GM21381 (cell line): ENCODE measurements at regions not wholly inside any gene's neighbourhood (a gene's known extent, or its start where the extent isn't known, plus 50 kb on each side); places are given as distances from the start of the nearest gene placed in this dataset.
"Not testable (repeated sequence)": the region's sequence is repeated elsewhere in the genome, so short reads cannot be mapped to it uniquely, and the experiment has no call there.

ENCODE experiments used
- ATAC-seq: cut with Tn5 transposase; IDR thresholded peaks from one replicate; pipeline ENCODE4 v1.9.1; 2021; ENCODE audit warnings: mild to moderate bottlenecking, moderate library complexity; ENCODE audit not compliant: unreplicated experiment

GRCh38 chr11:115607621-115608221 lies 103.5 kb upstream of the CADM1 start:
- ATAC-seq, result no peak

DNA sequence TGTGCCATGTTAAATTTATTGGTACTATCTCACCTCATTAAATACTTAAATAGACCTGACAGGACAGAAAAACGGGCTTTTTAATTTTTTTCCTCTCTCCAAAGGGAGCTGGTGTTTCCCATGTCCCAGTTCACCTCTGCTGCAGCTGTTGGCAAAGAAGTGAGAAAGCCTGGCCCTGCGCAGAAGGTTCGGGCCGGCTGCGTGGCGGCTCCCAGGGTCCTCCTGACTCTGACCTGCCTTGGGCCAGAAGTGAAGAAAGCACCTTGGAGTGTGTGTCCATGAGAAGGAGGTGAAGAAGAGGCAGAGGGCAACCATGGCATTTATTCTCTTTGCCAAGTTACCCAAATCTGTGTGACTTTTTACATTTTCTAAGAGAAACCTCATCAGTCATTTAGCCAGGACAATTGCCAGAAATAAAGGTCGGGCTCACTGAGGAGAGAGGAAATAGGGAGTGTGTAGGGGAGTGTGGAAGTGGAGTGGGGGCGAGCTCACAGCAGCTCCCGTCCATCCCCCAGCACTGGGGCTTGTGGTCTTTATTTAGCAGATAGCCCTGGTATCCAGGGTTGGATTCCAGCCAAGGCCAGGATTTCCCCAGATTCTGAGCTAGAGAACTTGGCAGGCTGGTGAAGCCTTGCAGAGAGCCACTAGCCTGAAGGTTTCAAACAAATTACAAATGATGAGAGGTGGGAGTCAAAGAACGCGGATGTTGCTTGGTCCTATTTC lies 102.4 kb upstream of the CADM1 start:
- no peak for ATAC-seq

- ATAC-seq, result no peak
Measured at GRCh38 chr11:115605871-115606497, 101.8 kb upstream of the CADM1 start.

GRCh38 chr11:115605397-115605796 lies 101.2 kb upstream of the CADM1 start:
- ATAC-seq, result not testable (repeated sequence)

- ATAC-seq, result no peak
Measured at GRCh38 chr11:115599125-115599524, 94.9 kb upstream of the CADM1 start.

- ATAC-seq, result no peak
Measured at GRCh38 chr11:115598257-115598901, 94.2 kb upstream of the CADM1 start.

GRCh38 chr11:115591380-115591779 lies 87.2 kb upstream of the CADM1 start:
- no peak for ATAC-seq

- ATAC-seq, result no peak
Measured at GRCh38 chr11:115590254-115590653, 86.0 kb upstream of the CADM1 start.

GRCh38 chr11:115587718-115588342 lies 83.6 kb upstream of the CADM1 start:
- no peak for ATAC-seq

DNA sequence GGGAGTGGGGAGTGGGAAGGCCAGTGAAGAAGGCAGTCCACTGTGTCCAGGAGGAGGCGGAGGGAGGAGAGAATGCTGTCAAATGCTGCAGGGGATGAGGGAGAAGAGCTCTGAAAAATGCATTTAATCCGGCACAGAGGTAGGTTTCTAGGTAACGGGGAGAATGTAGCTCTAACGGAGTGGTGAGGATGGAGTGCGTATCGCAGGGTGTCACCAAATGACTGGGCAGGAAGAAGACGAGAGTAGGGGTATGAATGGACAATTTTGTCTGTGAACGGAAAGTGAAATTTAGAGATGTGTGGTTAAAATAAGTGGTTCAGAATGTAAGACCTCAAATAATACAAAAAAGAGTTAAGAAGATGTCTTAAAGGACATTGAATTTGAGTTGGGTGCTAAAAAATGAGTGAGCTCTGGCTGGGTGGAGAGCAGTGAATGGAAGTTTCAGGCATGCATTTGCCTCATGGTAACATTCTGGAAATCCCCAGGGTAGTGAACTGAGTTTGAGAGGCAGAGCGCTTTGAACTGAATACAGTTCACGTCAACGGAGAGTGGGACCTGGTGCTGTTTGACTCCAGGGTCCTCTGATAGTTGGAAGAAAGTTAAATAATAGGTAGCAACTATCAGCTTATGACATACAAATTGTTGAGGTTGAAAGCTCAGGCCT lies 81.3 kb upstream of the CADM1 start:
- ATAC-seq, result no peak

DNA sequence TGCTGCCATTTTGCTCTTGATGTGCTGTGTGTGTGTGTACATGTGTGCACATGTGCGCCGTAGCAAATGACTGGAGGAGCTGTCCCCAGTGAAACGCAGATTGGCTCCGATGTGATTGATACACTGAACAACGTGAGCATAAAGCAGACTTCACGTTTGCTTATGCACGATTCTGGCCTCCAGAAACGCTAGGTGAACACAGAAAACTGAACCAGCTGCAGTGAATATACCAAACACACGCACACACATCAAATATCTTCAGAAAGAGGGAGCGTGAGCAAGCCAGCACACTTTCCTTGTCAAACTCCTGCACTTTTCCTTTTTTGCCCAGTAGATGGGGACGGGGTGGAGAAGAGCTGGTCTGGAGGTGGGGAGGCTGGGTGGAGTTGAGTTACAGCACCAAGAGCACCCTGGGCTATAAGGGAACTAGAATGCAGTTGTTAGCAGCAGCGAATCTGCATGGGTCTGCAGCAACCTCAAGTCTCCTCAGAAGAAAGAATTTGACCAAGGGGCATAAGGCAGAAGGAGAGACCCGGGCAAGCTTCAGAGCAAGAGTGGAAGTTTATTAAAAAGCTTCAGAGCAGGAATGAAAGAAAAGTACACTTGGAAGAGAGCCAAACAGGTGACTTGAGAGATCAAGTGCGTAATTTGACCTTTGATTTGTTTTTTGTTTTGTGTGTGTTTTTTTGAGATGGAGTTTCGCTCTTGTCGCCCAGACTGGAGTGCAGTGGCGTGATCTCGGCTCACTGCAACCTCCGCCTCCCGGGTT lies 77.8 kb upstream of the CADM1 start:
- ATAC-seq, result no peak

- no peak for ATAC-seq
Measured at GRCh38 chr11:115580927-115581680, 76.9 kb upstream of the CADM1 start.

DNA sequence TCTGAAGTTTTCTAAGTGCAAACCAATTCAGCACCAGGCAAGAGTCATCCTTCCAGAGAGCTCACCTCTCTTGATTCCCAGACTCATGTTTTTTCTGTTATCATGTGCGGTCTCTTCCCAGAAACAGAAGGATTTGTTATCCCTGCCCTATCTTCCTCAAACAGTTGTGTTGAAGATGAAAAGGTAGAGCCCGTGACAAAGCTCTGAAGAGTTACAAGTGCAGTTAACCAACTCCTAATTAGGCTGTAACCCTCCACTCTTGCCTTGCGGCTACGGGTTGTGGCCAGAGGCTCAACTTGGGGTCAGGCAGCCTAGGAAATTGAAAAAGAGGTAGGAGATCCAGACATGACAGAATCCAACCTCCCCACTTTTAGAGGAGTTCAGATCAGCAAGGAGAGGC lies 76.2 kb upstream of the CADM1 start:
- no peak for ATAC-seq

- ATAC-seq, result no peak
Measured at GRCh38 chr11:115579181-115579825, 75.1 kb upstream of the CADM1 start.

DNA sequence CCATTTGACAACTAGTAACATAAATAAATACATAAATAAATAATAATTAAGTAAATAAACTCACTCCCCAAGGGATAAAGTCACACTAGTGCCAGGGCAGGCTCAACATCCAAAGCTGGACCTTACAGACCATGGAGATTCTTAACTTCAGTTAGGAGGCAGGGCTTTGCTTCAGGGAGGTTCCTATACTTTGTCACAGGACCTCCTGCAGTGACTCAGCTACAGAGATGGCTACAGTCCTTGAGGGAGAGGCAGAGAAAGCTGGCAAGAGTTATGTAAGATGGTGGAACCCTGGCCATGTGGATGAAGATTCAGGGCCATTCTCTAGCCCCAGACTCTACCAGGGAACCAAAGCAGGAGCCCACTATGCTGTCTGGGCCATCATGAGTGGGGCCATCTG lies 74.1 kb upstream of the CADM1 start:
- no peak for ATAC-seq

- no peak for ATAC-seq
Measured at GRCh38 chr11:115577701-115578100, 73.5 kb upstream of the CADM1 start.

DNA sequence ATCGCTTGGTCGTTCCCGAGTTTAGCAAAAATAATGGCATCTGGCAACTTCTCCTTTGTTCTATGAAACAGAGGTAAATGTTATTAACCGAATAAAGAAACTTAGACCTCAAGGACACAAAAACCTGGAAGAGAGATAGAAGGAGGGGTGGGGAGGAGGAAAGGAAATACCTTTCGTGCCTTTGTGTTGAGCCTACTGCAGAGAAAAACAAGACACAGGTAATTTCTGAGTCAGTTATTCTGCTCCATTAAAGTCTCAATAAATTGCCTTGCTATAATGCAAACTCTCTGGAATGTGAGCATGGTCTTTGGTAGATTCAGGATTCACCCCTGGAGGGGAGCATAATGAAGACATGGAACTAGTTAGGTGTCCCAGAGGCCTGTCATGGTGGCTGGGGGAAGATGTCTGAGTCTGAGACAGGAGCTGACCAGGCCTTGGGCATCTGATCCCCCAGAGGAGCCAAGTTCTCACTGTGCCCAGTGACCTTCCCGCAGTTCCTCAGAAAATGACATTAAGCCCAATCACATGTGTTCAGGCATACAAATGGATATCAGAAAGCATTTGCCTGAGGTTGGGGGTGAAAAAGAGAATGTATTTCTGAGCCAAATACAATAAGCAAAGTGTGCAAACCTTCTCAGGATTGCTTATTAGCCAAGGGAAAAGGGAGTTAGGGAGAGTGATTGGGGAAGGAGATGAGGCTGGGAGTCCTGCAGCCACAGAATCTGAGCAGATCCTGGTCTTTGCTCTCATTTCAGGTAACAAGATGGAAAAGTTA lies 72.6 kb upstream of the CADM1 start:
- ATAC-seq, result no peak

DNA sequence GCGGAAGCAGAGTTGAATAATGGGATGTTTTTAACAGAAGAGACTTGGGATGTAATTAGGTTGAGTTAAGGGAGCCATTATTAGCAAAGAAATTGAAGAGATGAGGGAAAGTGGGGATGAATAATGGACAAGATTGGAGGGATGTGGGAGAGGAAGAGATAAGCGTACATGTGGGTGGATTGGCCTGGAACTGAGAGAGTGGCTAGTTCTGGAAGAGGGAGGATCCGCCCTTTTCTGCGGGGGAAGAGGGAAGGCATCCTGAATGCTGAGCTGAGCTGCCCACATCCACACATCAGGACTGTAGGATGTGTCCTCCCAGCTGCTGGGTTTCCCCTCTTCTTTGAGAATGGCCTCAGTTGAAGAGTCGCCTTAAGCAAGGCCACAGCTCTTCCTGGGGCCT lies 68.3 kb upstream of the CADM1 start:
- ATAC-seq, result no peak
